Osteocyte (in vitro differentiated cells): ENCODE measurements at regions not wholly inside any gene's neighbourhood (a gene's known extent, or its start where the extent isn't known, plus 50 kb on each side); places are given as distances from the start of the nearest gene placed in this dataset.

Source experiments
- DNase-seq: peaks from one replicate; pipeline ENCODE4 v3.0.0; 2021; ENCODE audit warnings: mixed read lengths; ENCODE audit not compliant: unreplicated experiment; ENCODE audit errors: extremely low spot score
- H3K27ac Mint-ChIP-seq: one replicate; pipeline ENCODE4 v1.8.0; 2021; ENCODE audit warnings: mild to moderate bottlenecking, mixed read lengths; ENCODE audit not compliant: unreplicated experiment
- H3K27me3 Mint-ChIP-seq: one replicate; pipeline ENCODE4 v1.8.0; 2021; ENCODE audit warnings: mixed read lengths; ENCODE audit not compliant: unreplicated experiment
- H3K36me3 Mint-ChIP-seq: one replicate; pipeline ENCODE4 v1.8.0; 2021; ENCODE audit warnings: mixed read lengths; ENCODE audit not compliant: unreplicated experiment
- H3K4me1 Mint-ChIP-seq: one replicate; pipeline ENCODE4 v1.8.0; 2021; ENCODE audit warnings: mixed read lengths; ENCODE audit not compliant: unreplicated experiment
- H3K4me3 Mint-ChIP-seq: one replicate; pipeline ENCODE4 v1.8.0; 2021; ENCODE audit warnings: mild to moderate bottlenecking, moderate library complexity, mixed read lengths; ENCODE audit not compliant: unreplicated experiment
- H3K9me3 Mint-ChIP-seq: one replicate; pipeline ENCODE4 v1.8.0; 2021; ENCODE audit warnings: mixed read lengths; ENCODE audit not compliant: unreplicated experiment
- CTCF ChIP-seq: fragments of 200-600 bp; sonication (generic); IDR thresholded peaks from 2 replicates; pipeline ENCODE4 v1.5.0; 2021; ENCODE audit warnings: antibody characterized with exemption, mild to moderate bottlenecking, moderate library complexity

DNA sequence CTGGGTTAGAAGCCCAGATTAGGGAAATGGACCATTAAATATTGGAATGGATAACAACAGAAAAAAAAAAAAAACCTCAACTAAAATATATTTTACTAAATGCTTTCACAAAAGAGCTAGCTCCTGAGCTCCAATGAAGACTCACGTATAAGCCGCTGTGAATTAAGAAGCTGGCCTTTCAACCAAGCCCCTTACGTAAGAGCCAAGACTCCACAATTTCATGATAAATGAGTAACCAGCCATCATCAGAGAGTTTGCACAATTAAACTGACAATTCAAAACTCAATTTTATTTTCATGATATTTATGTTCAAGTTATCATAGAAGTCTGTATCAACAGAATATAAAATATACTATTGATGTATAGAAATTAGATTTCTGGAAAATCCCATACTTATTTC, 70.7 kb upstream of the HNRNPA3 start:
- H3K9me3 Mint-ChIP-seq, result no peaks in the 10 kb centered on the region
- DNase-seq, result no peak
- no peak overlapping the region for H3K4me3 Mint-ChIP-seq
- H3K36me3 Mint-ChIP-seq, result no peaks in the 10 kb centered on the region
- peaks cover 66% of the 10 kb centered on the region for H3K27me3 Mint-ChIP-seq
- H3K27ac Mint-ChIP-seq, result no peak overlapping the region
- H3K4me1 Mint-ChIP-seq, result no peaks in the 10 kb centered on the region
- no peak for TF ChIP-seq CTCF

DNA sequence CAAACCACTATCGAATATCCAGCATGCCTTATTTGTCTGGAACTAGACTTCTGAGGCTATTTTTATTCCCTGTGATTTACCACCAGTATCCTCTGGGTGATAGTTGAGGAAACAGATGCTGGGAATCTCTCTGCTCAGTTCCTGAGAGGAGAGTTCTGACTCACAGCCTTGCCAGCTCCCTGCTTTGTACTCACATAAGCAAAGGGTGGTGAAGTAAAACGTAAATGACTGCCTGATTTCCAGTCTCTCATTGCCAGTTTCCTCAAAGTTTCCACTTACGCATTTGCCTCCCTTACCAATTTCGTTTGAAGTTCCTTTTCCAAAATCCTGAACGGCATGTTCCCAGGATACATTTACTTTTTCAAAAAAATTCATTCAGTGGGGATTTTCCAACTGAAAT, 69.2 kb upstream of the HNRNPA3 start:
- no peaks in the 10 kb centered on the region for H3K9me3 Mint-ChIP-seq
- peaks cover 6% of the 10 kb centered on the region for H3K4me1 Mint-ChIP-seq
- no peak for DNase-seq
- TF ChIP-seq CTCF, result no peak
- H3K4me3 Mint-ChIP-seq, result no peak overlapping the region
- H3K27me3 Mint-ChIP-seq, result peaks cover 71% of the 10 kb centered on the region
- no peaks in the 10 kb centered on the region for H3K36me3 Mint-ChIP-seq
- H3K27ac Mint-ChIP-seq, result no peak overlapping the region

DNA sequence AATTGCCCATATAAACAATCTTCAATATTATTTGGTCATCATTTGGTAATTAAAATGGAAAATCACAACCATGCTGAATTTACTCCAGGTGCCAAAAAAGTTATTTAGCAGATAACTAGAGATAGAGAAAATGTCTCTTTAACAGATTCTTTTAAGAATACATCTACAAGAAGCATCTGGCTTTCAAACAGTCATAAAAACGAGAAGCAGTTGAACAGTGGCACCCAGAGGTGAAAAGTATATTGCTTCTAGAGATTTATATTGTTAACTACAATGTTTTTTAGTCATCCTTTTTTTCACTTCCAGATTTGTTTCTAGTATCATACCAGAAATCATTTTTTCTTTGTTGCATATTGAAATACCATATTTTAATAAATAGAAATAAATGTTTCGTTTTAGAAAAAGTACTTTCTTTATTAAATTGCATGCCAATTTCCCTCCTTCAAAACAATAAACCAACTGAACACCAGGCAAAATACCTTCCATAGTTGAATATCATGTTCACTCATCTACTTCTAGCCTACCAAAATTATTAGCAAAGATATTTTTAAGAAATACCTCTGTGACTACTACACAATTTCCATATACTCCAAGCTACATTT, 65.4 kb upstream of the HNRNPA3 start:
- Mint-ChIP-seq H3K27me3 (peaks cover 81% of the 10 kb centered on the region), H3K9me3 (no peaks in the 10 kb centered on the region), H3K4me3 (no peak overlapping the region), H3K36me3 (no peaks in the 10 kb centered on the region), H3K27ac (no peak overlapping the region), H3K4me1 (peaks cover 12% of the 10 kb centered on the region)
- TF ChIP-seq CTCF, result peak; percentile 68
- DNase-seq, result no peak

DNA sequence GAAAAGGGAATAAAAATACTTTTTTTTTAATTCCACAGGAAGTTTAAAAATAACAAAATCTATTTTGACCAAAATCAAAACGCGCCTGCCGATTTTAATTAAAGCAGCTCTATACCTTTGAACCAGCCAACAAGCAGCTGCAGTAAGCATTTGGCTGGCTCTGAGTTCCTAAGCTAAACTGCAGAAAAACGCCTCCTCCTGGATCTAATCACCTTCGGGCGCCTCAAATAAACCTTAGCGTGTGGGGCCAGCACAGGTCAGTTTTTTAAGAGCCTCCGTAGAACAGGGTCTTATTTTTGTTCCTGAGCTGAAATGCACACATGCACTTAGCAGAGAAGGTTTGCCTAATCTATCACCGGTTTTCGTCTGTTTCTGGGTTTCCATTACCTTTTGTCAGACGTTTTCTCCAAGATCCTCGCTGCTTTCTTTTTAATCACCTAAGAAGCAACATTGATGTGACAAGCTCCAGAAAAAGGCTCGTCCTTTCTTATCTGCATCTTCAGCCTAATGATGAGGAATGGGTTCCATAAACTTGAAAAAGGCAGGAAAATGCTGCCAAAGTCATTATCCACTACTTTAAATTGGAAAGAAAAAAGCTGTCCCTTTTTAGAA, 64.7 kb upstream of the HNRNPA3 start:
- peaks cover 81% of the 10 kb centered on the region for H3K27me3 Mint-ChIP-seq

More for the DNA sequence above, 64.7 kb upstream of the HNRNPA3 start:
- H3K4me1 Mint-ChIP-seq, result peaks cover 12% of the 10 kb centered on the region
- no peaks in the 10 kb centered on the region for H3K36me3 Mint-ChIP-seq
- peak overlapping the region; percentile 81 for H3K4me3 Mint-ChIP-seq
- H3K9me3 Mint-ChIP-seq, result no peaks in the 10 kb centered on the region
- no peak for DNase-seq
- no peak for TF ChIP-seq CTCF
- H3K27ac Mint-ChIP-seq, result no peak overlapping the region
